Nucleus accumbens (tissue), 56 donors: ENCODE measurements at regions not wholly inside any gene's neighbourhood (a gene's known extent, or its start where the extent isn't known, plus 50 kb on each side); places are given as distances from the start of the nearest gene placed in this dataset.
A peak's percentile ranks its signal among the peaks of the same experiment; 100 is the strongest.

ENCODE experiments used
- DNase-seq, 56 donors: peaks; one replicate each; lab custom pipeline; 2025; lab: John Stamatoyannopoulos, UW

DNA sequence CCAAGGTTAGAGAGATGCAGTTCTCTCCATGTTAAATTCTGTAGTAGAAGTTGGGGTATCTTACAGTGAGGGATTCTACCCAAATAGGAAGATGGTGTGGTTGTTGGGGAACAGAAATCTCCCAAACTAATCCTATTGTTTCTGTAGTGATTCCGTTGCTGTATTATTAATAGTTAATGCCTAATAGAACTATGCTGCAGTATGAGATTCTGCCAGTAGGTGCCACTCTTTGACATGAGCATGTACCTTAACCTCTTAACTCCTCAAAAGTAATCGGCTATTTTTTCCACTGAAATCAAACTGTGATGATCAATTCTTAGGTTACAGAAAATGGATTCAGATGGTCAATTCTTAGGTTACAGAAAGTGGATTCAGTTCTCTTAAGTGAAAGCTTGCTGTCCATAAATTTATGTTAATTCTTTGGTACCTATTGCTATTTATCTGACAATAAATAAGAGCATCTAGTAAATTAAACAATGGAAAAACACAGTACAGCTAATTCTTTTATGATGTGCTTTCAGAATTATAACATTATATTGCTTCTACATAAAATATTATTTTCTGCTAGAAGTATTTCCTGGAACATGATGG is 97.9 kb upstream of the DLX2 start:
- no peak for DNase-seq

DNA sequence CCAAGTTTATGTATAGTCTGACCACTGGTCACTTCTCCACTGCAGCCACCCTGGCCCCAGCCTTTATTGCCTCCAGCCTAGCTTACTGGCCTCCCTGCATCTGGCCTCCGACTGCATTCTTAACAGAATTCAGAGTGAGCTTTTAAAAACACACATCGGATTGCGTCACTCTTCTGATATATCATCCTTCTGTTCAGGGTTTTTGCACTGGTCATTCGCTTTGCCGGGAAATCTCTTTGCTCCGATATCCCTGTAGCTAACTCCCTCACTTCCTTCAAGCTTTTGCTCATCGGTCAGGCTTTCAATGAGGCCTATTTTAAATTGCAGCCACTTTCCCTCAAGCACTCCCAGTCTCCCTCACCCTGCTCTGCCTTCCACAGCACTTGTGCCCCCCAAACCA is 101.6 kb upstream of the DLX2 start:
- no peak for DNase-seq

DNA sequence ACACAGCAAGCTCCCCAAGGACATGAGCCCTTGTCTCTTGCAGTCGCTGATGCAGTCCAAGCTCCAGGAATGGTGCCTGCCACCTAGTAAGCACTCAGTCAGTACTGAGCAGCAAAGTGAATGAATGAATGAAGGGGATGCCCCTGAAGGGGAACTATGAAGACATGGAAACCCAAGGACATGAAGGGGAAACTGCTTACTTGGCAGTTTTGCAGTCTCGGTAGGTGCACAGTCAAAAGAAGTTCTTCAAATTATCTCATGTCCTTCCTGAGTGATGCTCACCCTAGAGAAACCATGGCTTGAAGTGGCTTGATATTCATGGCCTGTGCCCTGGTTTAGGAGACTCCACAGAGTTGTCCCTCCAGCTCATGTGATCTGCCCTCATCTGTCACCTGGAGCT is 102.1 kb upstream of the DLX2 start:
- DNase-seq: no peak

DNA sequence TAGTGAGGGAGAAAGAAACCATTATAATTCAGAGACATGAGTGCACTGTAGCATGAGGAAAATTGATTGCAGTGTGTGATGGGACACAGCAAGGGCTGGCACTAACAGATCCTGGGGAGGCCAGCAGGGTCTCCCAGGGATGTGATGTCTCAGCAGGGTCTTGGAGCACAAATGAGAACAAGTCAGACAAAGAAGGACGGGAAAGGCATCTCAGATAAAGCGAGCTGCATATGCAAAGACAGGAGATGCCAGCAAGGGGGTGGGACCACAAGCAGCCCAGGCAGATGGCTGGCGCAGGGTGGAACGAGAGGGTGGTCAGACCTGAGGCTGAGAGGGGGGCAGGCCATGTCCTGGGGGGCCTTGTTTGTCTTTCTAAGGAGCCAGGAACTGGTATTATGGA is 102.6 kb upstream of the DLX2 start:
- DNase-seq: no peak

DNA sequence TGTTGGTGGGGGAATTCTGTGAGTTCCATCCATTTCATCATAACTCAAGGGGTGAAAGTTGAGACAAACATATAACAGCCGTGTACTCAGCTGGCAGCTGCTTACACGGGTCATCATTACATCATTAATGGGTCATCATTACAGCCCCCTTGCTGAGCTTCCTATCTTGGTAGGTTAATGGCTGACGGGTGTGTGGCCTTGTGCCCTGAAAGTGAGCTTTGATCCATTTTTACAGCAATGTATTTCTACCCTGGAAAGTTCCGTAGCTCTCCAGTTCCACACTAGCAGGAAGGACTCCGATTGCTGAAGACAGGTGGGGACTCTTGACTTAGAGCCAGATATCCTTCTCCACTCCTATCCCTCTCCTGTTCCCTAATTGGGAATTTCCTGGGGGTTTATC is 105.2 kb upstream of the DLX2 start:
- DNase-seq: no peak

DNA sequence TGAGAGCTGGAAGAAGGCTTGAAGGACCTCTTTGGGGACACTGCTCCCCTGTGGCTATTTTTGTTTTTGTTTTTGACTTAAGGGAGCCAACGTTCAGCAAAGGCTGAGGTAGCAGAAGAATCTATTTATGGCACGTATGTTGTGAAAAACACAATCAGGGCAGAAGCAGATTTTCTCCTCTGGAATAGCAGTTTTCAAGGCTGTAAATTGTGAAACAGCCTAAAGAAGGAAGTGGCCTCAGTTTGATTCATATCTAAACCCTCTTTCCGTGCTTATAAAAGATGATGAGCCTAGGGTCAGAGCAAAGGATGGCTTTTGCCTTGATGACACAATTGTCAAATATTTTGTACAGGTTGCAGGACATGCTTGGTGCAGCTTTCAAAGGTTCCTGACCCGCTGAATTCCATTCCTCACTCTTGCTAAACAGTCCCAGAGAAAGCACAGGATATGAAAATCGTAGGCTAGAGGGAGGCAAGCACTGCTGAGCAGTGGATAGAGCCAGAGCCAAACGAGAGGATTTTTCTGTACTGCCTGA is 106.2 kb upstream of the DLX2 start:
- DNase-seq: no peak

DNA sequence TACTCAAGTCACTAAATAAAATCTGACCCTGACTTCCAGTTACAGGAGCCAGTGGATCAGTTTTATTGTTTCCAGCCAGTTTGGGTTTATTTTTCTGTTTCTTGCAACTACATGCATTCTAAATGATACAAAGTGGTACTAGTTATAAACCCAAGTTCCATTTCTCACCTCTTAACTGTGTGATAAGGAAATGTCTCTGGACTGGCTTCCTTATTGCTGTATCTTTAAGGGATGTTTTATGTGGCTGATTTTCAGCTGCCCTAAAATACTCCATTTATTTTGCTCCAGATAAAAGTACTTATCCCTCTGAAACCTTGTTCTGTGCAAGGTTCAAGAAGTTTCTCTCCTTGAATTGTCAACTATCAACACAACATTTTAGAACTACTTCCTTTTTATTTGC is 107.9 kb upstream of the DLX2 start:
- DNase-seq: no peak

DNA sequence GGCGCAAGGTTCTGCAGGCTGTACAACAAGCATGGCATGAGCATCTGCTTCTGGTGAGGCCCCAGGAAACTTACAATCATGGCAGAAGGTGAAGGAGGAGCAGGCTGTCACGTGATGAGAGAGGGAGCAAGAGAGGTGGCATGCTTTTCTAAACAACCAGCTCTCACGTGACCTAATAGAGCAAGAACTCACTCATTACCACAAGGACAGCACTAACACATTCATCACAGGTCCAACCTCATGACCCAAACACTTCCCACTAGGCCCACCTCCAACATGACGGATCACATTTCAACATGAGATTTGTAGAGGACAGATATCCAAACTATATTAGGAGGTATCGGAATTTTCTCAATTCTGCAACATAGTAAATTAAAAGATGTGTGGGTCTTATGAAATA is 108.8 kb upstream of the DLX2 start:
- no peak for DNase-seq

DNA sequence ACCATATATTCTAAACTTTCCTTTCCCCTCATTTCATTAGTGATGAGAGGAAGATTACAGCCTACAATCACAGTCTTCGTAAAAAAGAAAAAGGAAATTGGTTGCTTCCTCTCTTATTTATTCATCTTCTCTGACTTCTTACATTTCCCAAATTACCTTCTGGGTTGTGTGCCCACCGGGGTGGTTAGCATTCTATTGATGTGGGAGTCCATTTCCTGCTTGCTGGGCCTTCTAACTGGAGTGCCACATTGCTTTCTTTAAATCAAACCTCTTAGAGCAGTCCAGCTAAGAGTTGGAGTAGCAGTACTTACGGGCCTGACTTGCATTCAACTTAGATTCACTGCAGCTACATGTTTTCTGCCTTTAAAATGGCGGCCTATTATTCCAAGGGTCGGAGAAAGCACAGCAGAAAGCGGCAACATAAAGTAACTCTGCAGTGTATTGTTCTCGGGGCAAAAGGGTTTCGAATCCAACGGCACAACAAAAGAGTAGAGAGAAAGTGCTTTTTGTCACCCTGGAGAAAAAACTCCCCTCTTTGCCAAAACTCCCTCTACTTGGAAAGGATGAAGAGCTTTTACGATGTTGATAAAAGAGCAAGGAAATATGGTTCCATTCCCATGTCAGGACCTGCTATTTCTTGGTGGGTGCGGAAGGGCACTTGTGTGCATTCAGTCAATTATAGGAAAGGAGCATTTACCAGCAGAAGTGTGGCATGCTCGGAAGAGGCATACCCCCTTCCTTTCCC is 110.6 kb upstream of the DLX2 start:
- no peak for DNase-seq

DNA sequence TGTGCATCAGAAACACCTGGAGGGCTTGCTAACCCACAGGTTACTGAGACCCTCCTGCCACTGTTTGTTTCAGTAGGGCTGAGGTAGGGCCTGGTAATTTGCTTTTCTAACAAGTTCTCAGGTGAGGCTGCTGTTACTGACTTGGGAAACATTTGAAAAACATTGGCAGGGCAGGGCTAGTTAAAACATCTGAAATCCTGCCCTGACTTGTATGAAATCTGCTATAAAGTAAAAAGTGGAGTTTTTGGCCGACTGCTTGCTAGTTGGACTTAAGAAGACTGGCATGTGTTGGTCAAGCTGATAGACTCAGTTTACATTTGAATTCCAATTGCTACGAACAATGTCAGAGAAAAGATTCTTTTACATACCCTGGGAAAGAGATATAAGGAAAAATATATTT is 111.6 kb upstream of the DLX2 start:
- no peak for DNase-seq

DNA sequence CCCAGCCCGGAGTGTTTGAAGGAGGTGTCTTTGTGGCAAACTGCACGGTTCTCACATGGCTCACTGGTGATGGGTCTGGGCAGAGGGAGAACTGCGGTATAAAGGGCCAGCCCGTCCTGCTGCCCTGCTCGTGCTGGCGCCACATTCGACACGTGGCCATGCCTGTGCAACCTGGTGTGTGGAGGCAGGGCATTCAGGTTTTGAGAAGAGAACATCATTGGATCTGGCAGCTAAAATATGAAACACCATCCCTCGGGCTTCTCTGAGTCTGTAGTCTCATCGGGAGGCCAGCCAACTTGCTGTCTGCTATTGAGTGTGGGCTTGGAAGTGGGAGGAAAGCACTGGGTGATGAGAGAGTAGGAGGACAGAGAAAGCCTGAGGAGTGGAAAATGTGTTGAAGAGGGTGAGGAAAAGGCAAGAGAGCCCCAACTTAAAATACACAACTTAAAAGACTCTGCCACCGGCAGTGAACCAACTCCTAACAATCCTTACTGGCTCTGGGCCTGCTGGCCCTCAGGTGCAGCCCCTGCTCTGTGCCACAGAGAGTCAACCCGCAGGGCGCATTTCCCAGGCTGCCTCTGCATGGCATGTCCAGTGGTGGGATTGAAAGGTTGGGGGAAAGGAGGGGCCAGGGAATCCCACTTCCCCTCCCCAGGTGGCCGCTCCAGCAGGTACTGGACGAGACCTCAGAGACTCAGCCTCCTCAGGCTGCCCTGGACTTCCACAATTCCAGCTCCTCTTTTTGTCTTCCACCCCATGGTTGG is 112.7 kb upstream of the DLX2 start:
- peak in 16 of 56 donors; percentile 9 to 46 (median 26) for DNase-seq

DNA sequence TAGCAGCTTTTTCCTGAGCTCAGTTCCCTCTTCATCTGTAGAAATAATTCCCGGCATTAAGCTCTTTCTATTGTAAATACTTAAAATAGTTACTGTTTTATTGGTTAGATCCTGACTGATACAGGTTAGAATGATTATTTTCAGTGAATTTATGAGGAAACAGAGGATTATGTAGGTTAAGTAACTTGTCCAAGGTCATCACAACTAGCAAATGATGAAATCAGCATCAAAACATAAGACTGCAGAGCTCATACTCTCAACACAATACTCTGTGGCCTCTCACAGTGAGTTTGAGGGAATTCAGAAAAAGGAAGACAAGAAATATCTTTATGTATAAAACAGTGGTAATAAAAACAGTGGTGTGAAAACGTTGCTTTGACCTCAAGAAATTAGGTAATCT is 113.2 kb upstream of the DLX2 start:
- no peak for DNase-seq

DNA sequence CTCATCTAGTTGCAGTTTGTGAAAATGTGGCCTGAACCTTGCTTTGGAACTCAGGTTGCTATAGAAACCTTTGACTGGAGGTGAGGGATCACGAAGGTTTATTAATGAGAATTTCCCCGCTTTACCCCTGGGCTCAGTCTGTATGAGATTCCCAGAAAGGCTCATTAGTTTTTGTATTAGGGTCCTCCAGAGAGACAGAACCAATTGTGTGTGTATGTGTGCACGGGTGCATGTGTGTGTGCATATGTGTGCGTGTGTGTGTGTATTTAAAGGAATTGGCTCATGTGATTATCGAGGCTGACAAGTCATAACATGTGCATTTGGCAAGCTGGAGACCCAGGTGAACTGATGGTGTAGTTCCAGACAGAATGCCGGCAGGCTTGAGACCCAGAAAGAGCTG is 113.8 kb upstream of the DLX2 start:
- no peak for DNase-seq

DNA sequence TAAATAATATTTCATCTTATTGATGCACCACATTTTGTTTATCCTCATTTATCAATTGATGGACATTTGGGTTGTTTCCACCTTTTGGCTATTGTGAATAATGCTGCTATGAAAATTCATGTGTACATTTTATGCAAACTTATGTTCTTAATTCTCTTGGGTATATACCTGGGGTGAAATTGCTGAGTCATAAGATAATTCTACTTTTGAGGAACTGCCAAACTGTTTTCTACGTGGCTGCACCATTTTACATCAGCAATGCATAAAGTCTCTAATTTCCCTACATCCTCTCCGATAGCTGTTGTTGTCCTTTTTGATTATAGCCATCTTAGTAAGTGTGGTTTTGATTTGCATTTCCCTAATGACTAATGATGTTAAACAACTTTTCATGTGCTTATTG is 116.5 kb upstream of the DLX2 start:
- no peak for DNase-seq

DNA sequence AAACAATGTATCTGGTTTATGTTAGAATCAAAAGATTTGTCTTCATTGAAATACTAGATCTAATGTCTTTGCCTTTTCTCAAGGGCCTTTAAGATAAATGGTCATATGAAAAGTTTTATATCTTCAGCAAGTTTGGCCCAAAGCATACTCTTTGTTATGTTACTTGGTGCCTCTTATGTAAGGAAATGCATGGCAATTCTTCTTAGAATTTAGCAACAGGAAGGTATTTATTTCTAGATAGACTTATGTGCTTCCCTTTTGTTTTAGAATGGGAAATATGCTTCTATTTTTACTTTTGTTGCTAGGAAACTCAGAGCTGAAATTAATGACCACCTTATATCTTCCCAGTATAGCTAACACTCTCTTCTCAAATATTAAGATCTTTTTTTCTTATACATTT is 117.4 kb upstream of the DLX2 start:
- DNase-seq: no peak

DNA sequence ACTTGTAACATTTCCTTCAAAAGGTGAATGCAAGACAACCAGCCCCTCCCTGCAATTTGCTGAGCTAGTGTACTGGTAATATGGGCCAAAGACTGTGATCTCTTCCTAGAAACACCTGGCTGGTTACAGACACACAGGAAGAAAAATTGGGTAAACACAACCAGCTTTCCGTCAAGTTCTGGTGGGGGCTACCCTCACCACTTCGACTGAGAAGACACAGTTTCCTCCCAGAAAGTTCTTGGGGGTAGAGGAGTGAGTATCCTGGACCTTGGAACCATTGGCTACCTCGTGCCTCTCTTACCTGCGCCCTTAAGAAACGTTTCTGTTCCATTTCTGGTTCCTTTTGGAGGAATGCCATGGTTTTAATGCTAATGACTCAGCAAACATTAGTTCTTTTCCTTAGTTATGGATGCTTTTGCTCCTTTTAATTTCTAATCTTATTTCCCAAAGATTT is 120.9 kb upstream of the DLX2 start:
- no peak for DNase-seq

DNA sequence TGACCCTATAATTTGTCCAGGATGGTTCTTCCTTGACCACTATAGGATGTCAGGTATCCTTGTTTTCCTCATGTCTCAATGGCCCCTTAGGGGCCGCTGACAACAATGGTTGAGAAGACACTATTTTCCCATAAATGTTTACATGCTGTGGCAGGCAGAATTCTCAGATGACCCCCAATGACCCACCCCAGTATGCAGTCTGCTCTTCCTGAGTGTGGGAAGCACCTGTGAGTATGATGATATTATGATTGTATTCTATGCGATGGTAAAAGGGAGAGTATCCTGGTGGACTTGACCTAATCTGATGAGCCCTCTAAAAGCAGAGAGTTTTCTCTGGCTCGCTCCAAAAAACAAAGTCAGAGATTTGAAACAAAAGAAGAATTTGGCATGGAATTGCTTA is 123.1 kb upstream of the DLX2 start:
- no peak for DNase-seq

DNA sequence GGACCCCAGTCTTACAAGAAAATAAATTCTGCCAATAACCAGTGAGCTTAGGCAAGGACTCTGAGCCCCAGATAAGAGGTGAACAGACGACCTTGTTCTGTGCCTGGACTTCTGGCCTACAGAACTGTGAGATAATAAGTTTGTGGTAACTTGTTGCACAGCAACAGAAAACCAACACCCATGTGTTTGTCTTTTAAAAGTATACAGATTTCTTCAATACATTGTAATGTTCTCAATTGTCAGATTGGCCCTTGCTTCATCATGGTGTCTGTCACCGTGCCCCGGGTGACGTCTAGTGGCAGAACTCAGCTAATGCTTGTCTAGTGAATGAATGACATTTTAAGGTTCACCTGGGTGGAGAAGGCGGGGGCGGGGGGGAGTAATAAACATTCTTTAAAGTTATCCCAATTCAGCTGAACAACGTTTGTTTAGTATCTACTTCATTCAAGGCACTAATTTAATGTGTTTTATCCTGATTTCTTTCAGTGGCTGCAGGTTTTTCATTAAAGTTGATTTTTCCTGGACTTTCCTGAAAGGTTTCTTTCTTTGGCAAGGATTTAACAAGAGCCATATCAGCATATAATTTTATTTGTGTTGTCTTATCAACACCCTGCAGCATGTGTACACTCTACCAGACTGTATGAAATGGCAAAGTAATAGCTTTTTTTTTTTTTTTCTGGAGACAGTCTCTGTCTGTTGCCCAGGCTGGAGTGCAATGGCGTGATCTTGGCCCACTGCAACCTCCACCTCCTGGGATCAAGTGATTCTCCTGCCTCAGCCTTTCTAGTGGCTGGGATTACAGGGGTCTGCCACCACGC is 123.8 kb upstream of the DLX2 start:
- peak in 4 of 56 donors; percentile 2 to 12 (median 10) for DNase-seq

DNA sequence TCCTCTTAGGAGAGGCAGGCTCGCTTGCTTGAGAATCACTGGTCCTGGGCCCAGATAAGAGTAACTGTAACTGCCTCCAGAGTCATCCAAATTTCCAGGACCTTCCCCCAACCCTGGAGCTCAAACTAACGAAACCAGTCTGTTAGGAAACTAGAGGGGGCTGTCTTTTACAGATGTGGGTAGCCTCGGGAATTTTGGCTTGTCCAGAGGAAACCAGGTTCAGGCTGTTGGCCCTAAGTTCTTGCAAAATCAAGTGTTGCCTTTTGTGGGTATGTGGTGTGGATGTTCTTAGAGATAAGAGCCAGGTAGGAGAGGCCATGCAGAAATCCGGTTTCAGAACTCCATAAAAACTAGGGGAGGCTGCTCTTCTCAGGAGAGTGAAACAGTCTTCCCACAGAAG is 125.0 kb upstream of the DLX2 start:
- no peak for DNase-seq

DNA sequence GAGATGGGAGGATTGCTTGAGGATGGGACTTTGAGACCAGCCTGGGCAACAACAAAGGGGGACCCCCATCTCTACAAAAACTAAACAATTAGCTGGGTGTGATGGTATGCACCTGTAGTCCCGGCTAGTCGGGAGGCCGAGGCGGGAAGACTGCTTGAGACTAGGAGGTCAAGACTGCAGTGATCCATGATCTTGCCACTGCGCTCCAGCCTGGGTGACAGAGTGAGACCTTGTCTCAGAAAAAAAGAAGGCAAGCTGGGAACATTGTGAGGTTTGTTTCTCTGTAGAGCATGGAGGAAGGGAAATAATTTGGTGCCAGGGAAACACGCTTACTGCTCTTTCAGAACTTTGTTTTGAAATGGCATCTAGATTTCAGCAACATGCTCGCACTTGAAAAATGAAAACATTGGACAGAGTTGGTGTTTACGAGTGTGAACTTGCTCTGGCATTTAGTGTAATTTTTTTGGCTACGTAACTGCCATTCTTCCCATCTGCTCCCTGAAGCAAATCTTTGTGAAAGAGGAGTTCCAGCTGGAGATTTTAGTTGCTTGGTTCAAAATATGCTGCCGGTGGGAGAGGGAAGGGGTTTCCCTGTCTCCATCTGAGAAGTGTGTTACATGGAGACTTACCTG is 125.6 kb upstream of the DLX2 start:
- no peak for DNase-seq
